ENCODE measurements at regions not wholly inside any gene's neighbourhood (a gene's known extent, or its start where the extent isn't known, plus 50 kb on each side); places are given as distances from the start of the nearest gene placed in this dataset.

GRCh38 chr6:159099276-159099675 is 54.5 kb upstream of the TAGAP start:
- DNase-seq, result no peak

- peak; percentile 33 for DNase-seq
Observed at GRCh38 chr6:159098636-159099106, 53.9 kb upstream of the TAGAP start.

GRCh38 chr6:159097256-159097655 is 52.5 kb upstream of the TAGAP start:
- no peak for DNase-seq

GRCh38 chr6:159095616-159096015 is 50.8 kb upstream of the TAGAP start:
- no peak for DNase-seq

- no peak for DNase-seq
Observed at GRCh38 chr6:159094444-159095252, 49.9 kb upstream of the TAGAP start.

All from MV-4-11 (cell line).